Neural cell (in vitro differentiated cells): ENCODE measurements at regions not wholly inside any gene's neighbourhood (a gene's known extent, or its start where the extent isn't known, plus 50 kb on each side); places are given as distances from the start of the nearest gene placed in this dataset.

Source experiments
- H2AFZ ChIP-seq: fragments of 200-600, 300-800 bp; sonication (generic), shearing (Covaris generic); 2 replicates; pipeline ENCODE4 v1.6.0; 2014; ENCODE audit warnings: low read depth, mild to moderate bottlenecking, antibody characterized with exemption, low read length, moderate library complexity
- H3F3A ChIP-seq: fragments of 200-600 bp; shearing (Covaris generic); 2 replicates; pipeline ENCODE4 v1.6.1; 2016; ENCODE audit warnings: mild to moderate bottlenecking, moderate library complexity, mixed read lengths, antibody characterized with exemption, low read length; ENCODE audit not compliant: insufficient read depth, poor library complexity, severe bottlenecking
- H3K27ac ChIP-seq: fragments of 200-600, 300-800 bp; sonication (generic), shearing (Covaris generic); 2 replicates; pipeline ENCODE4 v1.5.1; 2014; ENCODE audit warnings: mild to moderate bottlenecking, low read length, moderate library complexity
- H3K27me3 ChIP-seq: fragments of 300-800, 200-600 bp; sonication (generic), shearing (Covaris generic); 2 replicates; pipeline ENCODE4 v1.6.0; 2014; ENCODE audit warnings: mild to moderate bottlenecking, low read depth, low read length, moderate library complexity; ENCODE audit not compliant: insufficient read depth
- H3K36me3 ChIP-seq: fragments of 300-800, 200-600 bp; sonication (generic), shearing (Covaris generic); 2 replicates; pipeline ENCODE4 v1.5.1; 2014; ENCODE audit warnings: mild to moderate bottlenecking, antibody characterized with exemption, low read length, moderate library complexity; ENCODE audit not compliant: insufficient read depth
- H3K4me2 ChIP-seq: fragments of 300-800, 200-600 bp; sonication (generic), shearing (Covaris generic); 2 replicates; pipeline ENCODE4 v1.6.0; 2014; ENCODE audit warnings: mild to moderate bottlenecking, low read length
- H3K4me3 ChIP-seq: fragments of 300-800, 200-600 bp; sonication (generic), shearing (Covaris generic); 2 replicates; pipeline ENCODE4 v1.5.1; 2014; ENCODE audit warnings: mild to moderate bottlenecking, low read length, moderate library complexity
- H3K79me2 ChIP-seq: fragments of 200-600 bp; shearing (Covaris generic); replicated peaks from 2 replicates; pipeline ENCODE4 v1.6.0; 2014; ENCODE audit warnings: mild to moderate bottlenecking, low read length, moderate library complexity; ENCODE audit not compliant: insufficient read depth
- H3K9ac ChIP-seq: fragments of 300-800, 200-600 bp; sonication (generic), shearing (Covaris generic); 2 replicates; pipeline ENCODE4 v1.6.1; 2016; ENCODE audit warnings: mild to moderate bottlenecking, low read length, mixed read lengths
- H3K9me2 ChIP-seq: fragments of 200-600 bp; shearing (Covaris generic); 2 replicates; pipeline ENCODE4 v1.6.1; 2016; ENCODE audit warnings: mild to moderate bottlenecking, low read length, mixed read lengths; ENCODE audit not compliant: insufficient read depth
- H3K9me3 ChIP-seq: fragments of 200-600, 300-800 bp; sonication (generic), shearing (Covaris generic); 2 replicates; pipeline ENCODE4 v1.6.1; 2016; ENCODE audit warnings: mild to moderate bottlenecking, mixed run types, low read length, moderate library complexity, mixed read lengths
- H4K20me1 ChIP-seq: fragments of 200-600 bp; shearing (Covaris generic); 2 replicates; pipeline ENCODE4 v1.6.1; 2016; ENCODE audit warnings: mild to moderate bottlenecking, mixed run types; ENCODE audit not compliant: insufficient read depth
- CTCF ChIP-seq: fragments of 450-650 bp; IDR thresholded peaks from 2 replicates; pipeline ENCODE4 v1.5.1; 2014; ENCODE audit warnings: antibody characterized with exemption, mild to moderate bottlenecking, moderate library complexity; ENCODE audit not compliant: poor library complexity, severe bottlenecking
- EP300 ChIP-seq: fragments of 450-650 bp; conservative IDR thresholded peaks from 2 replicates; pipeline ENCODE4 v1.6.1; 2014; ENCODE audit warnings: antibody characterized with exemption, mild to moderate bottlenecking, moderate library complexity; ENCODE audit not compliant: poor library complexity, severe bottlenecking
- EZH2 ChIP-seq: fragments of 200-600, 300-800 bp; shearing (Covaris generic), sonication (generic); IDR thresholded peaks from 2 replicates; pipeline ENCODE4 v1.6.1; 2014; ENCODE audit warnings: antibody characterized with exemption, low read length, borderline replicate concordance, mild to moderate bottlenecking; ENCODE audit not compliant: insufficient read depth, poor library complexity, severe bottlenecking
- MXI1 ChIP-seq: fragments of 450-650 bp; conservative IDR thresholded peaks from 2 replicates; pipeline ENCODE4 v1.6.1; 2014; ENCODE audit warnings: antibody characterized with exemption, mild to moderate bottlenecking; ENCODE audit not compliant: poor library complexity, severe bottlenecking
- POLR2AphosphoS5 ChIP-seq: IDR thresholded peaks from 2 replicates; pipeline ENCODE4 v1.6.1; 2012
- RAD21 ChIP-seq: fragments of 450-650 bp; conservative IDR thresholded peaks from 2 replicates; pipeline ENCODE4 v1.6.1; 2014; ENCODE audit warnings: antibody characterized with exemption, mild to moderate bottlenecking, moderate library complexity
- REST ChIP-seq: IDR thresholded peaks from 2 replicates; pipeline ENCODE4 v1.6.1; 2012; ENCODE audit warnings: borderline replicate concordance
- SMC3 ChIP-seq: fragments of 450-650 bp; conservative IDR thresholded peaks from 2 replicates; pipeline ENCODE4 v1.6.1; 2014; ENCODE audit warnings: antibody characterized with exemption, mild to moderate bottlenecking, moderate library complexity; ENCODE audit not compliant: poor library complexity
- TAF1 ChIP-seq: IDR thresholded peaks from 2 replicates; pipeline ENCODE4 v1.6.1; 2012; ENCODE audit warnings: low read depth

GRCh38 chr20:53706466-53707370, 113.1 kb upstream of the ZNF217 start:
- Histone ChIP-seq H3F3A (no peaks in the 10 kb centered on the region), H3K79me2 (no peaks in the 10 kb centered on the region), H2AFZ (no peak overlapping the region), H4K20me1 (no peaks in the 10 kb centered on the region), H3K27me3 (no peaks in the 10 kb centered on the region), H3K9ac (no peak overlapping the region), H3K4me3 (no peak overlapping the region), H3K36me3 (no peaks in the 10 kb centered on the region), H3K4me2 (no peak overlapping the region), H3K9me2 (no peaks in the 10 kb centered on the region), H3K9me3 (no peaks in the 10 kb centered on the region), H3K27ac (no peak overlapping the region)
- TF ChIP-seq CTCF (no peak), MXI1 (no peak), SMC3 (no peak), POLR2AphosphoS5 (no peak), REST (no peak), RAD21 (no peak), EZH2 (no peak), TAF1 (no peak), EP300 (no peak)

GRCh38 chr20:53706008-53706465, 112.4 kb upstream of the ZNF217 start:
- Histone ChIP-seq H3K79me2 (no peaks in the 10 kb centered on the region), H3K4me3 (no peak overlapping the region), H4K20me1 (no peaks in the 10 kb centered on the region), H3K9me2 (no peaks in the 10 kb centered on the region), H2AFZ (no peak overlapping the region), H3K9me3 (no peaks in the 10 kb centered on the region), H3K27me3 (no peaks in the 10 kb centered on the region), H3F3A (no peaks in the 10 kb centered on the region), H3K27ac (no peak overlapping the region), H3K36me3 (no peaks in the 10 kb centered on the region), H3K9ac (no peak overlapping the region), H3K4me2 (no peak overlapping the region)
- TF ChIP-seq SMC3 (no peak), REST (no peak), RAD21 (no peak), CTCF (no peak), EZH2 (no peak), POLR2AphosphoS5 (no peak), MXI1 (no peak), TAF1 (no peak), EP300 (no peak)
